GM12878 (cell line): ENCODE measurements at regions not wholly inside any gene's neighbourhood (a gene's known extent, or its start where the extent isn't known, plus 50 kb on each side); places are given as distances from the start of the nearest gene placed in this dataset.

ENCODE experiments used
- ATAC-seq: fragments of 200-7000 bp; cut with Tn5 transposase; 3 replicates; pipeline ENCODE4 v1.9.1; 2020; ENCODE audit warnings: mild to moderate bottlenecking, moderate library complexity
- BruUV-seq: library from RNA; stranded (reverse); fragments of 400-500 nt; replicated peaks from 2 replicates; lab custom pipeline; 2021; lab: Mats Ljungman, UMichigan
- CTCF ChIA-PET: fragments of 300-600 bp; sonication (Branson Sonifier 250); formaldehyde crosslinking; extraction: SDS; loops from one replicate; lab custom pipeline; 2021; ENCODE audit warnings: inconsistent platforms; lab: Yijun Ruan, JAX
- POLR2A ChIA-PET: fragments of 350-600 bp; formaldehyde crosslinking; extraction: SDS; loops from one replicate; lab custom pipeline; 2021; ENCODE audit warnings: inconsistent platforms; lab: Charles Lee
- RAD21 ChIA-PET: fragments of 300-600 bp; sonication (Branson Sonifier 250); formaldehyde crosslinking; loops from one replicate; lab custom pipeline; 2023; ENCODE audit warnings: antibody characterized with exemption; ENCODE audit not compliant: unreplicated experiment; lab: Charles Lee
- SMC1A ChIA-PET: fragments of 300-600 bp; sonication (Branson Sonifier 250); formaldehyde crosslinking; loops from one replicate; lab custom pipeline; 2023; ENCODE audit not compliant: unreplicated experiment, uncharacterized antibody; lab: Charles Lee
- DNase-seq: peaks from one replicate; pipeline ENCODE4 v3.0.0-alpha.2; 2011; ENCODE audit warnings: low read depth, low spot score
- FAIRE-seq: peaks from 3 replicates; lab custom pipeline; 2011; peaks lifted over from hg19 to GRCh38; lab: Jason Lieb, UNC
- H2AFZ ChIP-seq: 2 replicates; pipeline ENCODE4 v1.6.0; 2011; ENCODE audit warnings: low read depth, low read length, control low read depth; ENCODE audit not compliant: control insufficient read depth
- H3K27ac ChIP-seq: 2 replicates; pipeline ENCODE4 v1.5.1; 2011; ENCODE audit warnings: control low read depth; ENCODE audit not compliant: control insufficient read depth, insufficient read depth
- H3K27me3 ChIP-seq, 2 experiments: replicated peaks in 1 of 2; 2 replicates each; pipeline versions ENCODE4 v1.6.0 to v1.6.1; 2011; ENCODE audit warnings: low read length in 1 of 2; ENCODE audit not compliant: control insufficient read depth in 2 of 2, insufficient read depth in 2 of 2
- H3K36me3 ChIP-seq, 2 experiments: 2 replicates each; pipeline ENCODE4 v1.5.1; 2011; ENCODE audit warnings: low read length in 1 of 2; ENCODE audit not compliant: control insufficient read depth in 2 of 2, insufficient read depth in 2 of 2
- H3K4me1 ChIP-seq: 2 replicates; pipeline ENCODE4 v1.6.1; 2011; ENCODE audit warnings: mild to moderate bottlenecking, low read length, moderate library complexity, mixed read lengths; ENCODE audit not compliant: control insufficient read depth, insufficient read depth
- H3K4me2 ChIP-seq: 2 replicates; pipeline ENCODE4 v1.6.0; 2011; ENCODE audit warnings: control low read depth; ENCODE audit not compliant: control insufficient read depth, insufficient read depth
- H3K4me3 ChIP-seq: fragments of 200-600 bp; sonication (generic); 2 replicates; pipeline ENCODE4 v1.5.1; 2016
- H3K79me2 ChIP-seq: 2 replicates; pipeline ENCODE4 v1.6.0; 2011; ENCODE audit warnings: low read length; ENCODE audit not compliant: control insufficient read depth, insufficient read depth
- H3K9ac ChIP-seq: 2 replicates; pipeline ENCODE4 v1.8.0; 2011; ENCODE audit warnings: low read length, control low read depth, mixed read lengths; ENCODE audit not compliant: control insufficient read depth, insufficient read depth
- H3K9me3 ChIP-seq: replicated peaks from 3 replicates; pipeline ENCODE4 v1.5.1; 2011; ENCODE audit warnings: mild to moderate bottlenecking, low read length; ENCODE audit not compliant: control insufficient read depth, insufficient read depth
- H4K20me1 ChIP-seq: 2 replicates; pipeline ENCODE4 v1.6.0; 2011; ENCODE audit not compliant: control insufficient read depth, insufficient read depth
- BRCA1 ChIP-seq: IDR thresholded peaks from 2 replicates; pipeline ENCODE4 v1.6.1; 2011; ENCODE audit warnings: low read depth, low read length, improper control_type of control experiment
- CEBPB ChIP-seq, 2 experiments: fragments of 150-350 bp in 1 of 2; IDR thresholded peaks; 2 replicates each; pipeline ENCODE4 v1.6.1; 2012 to 2014; ENCODE audit warnings: low read depth in 2 of 2, low read length in 2 of 2, borderline replicate concordance in 1 of 2, inconsistent platforms in 1 of 2
- E4F1 ChIP-seq: fragments of 450-650 bp; IDR thresholded peaks from 2 replicates; pipeline ENCODE4 v1.6.1; 2018; ENCODE audit warnings: borderline replicate concordance, mild to moderate bottlenecking; ENCODE audit not compliant: partially characterized antibody
- EED ChIP-seq: sonication (generic); IDR thresholded peaks from 2 replicates; pipeline ENCODE4 v1.6.1; 2016; ENCODE audit warnings: antibody characterized with exemption, low read depth
- EGR1 ChIP-seq, 2 experiments: IDR thresholded peaks; 1 replicate in 1 of 2; 2 replicates in 1 of 2; pipeline ENCODE4 v1.6.1; 2011 to 2012; ENCODE audit warnings: low read depth in 2 of 2, low read length in 2 of 2, borderline replicate concordance in 1 of 2, mild to moderate bottlenecking in 1 of 2, moderate library complexity in 1 of 2
- EZH2 ChIP-seq: IDR thresholded peaks from 2 replicates; pipeline ENCODE4 v1.6.1; 2012; ENCODE audit warnings: low read depth, mild to moderate bottlenecking, control low read depth, inconsistent platforms, low read length, borderline replicate concordance; ENCODE audit not compliant: control insufficient read depth
- HDAC6 ChIP-seq: fragments of 200-600 bp; sonication (generic); IDR thresholded peaks from one replicate; pipeline ENCODE4 v1.8.0; 2017; ENCODE audit warnings: antibody characterized with exemption; ENCODE audit not compliant: unreplicated experiment
- IKZF1 ChIP-seq: fragments of 450-650 bp; conservative IDR thresholded peaks from 2 replicates; pipeline ENCODE4 v1.6.1; 2017; ENCODE audit warnings: antibody characterized with exemption, mild to moderate bottlenecking
- IKZF2 ChIP-seq, 2 experiments: fragments of 450-650 bp; IDR thresholded peaks; 2 replicates each; pipeline ENCODE4 v1.6.1; 2017; ENCODE audit warnings: mild to moderate bottlenecking in 2 of 2, moderate library complexity in 2 of 2
- KDM1A ChIP-seq: fragments of 200-600 bp; sonication (generic); IDR thresholded peaks from 2 replicates; pipeline ENCODE4 v1.6.1; 2016; ENCODE audit warnings: borderline replicate concordance
- MXI1 ChIP-seq: fragments of 150-350 bp; IDR thresholded peaks from 2 replicates; pipeline ENCODE4 v1.6.1; 2011; ENCODE audit warnings: low read depth, mild to moderate bottlenecking, inconsistent platforms, low read length, improper control_type of control experiment
- NFYA ChIP-seq: IDR thresholded peaks from 2 replicates; pipeline ENCODE4 v1.6.1; 2011; ENCODE audit warnings: low read depth, mild to moderate bottlenecking, low read length, improper control_type of control experiment, borderline replicate concordance
- NR2F1 ChIP-seq: fragments of 450-650 bp; conservative IDR thresholded peaks from 2 replicates; pipeline ENCODE4 v1.6.1; 2017; ENCODE audit warnings: mild to moderate bottlenecking
- POLR2AphosphoS5 ChIP-seq: IDR thresholded peaks from 2 replicates; pipeline ENCODE4 v1.6.1; 2011; ENCODE audit warnings: mild to moderate bottlenecking, low read length, inconsistent platforms
- POU2F2 ChIP-seq: IDR thresholded peaks from 3 replicates; pipeline ENCODE4 v1.6.1; 2011; ENCODE audit warnings: low read depth, mild to moderate bottlenecking, low read length, borderline replicate concordance
- RAD21 ChIP-seq: IDR thresholded peaks from 2 replicates; pipeline ENCODE4 v1.6.1; 2011; ENCODE audit warnings: mild to moderate bottlenecking, low read depth, low read length, moderate library complexity; ENCODE audit not compliant: insufficient read depth
- RB1 ChIP-seq: fragments of 450-650 bp; formaldehyde crosslinking; IDR thresholded peaks from 2 replicates; pipeline ENCODE4 v1.6.1; 2017; ENCODE audit warnings: mild to moderate bottlenecking, borderline replicate concordance
- RCOR1 ChIP-seq: conservative IDR thresholded peaks from 2 replicates; pipeline ENCODE4 v1.6.1; 2012; ENCODE audit warnings: low read depth, low read length, improper control_type of control experiment
- SMARCA5 ChIP-seq: fragments of 450-650 bp; IDR thresholded peaks from 2 replicates; pipeline ENCODE4 v1.6.1; 2017; ENCODE audit warnings: mild to moderate bottlenecking
- SPI1 ChIP-seq: IDR thresholded peaks from 2 replicates; pipeline ENCODE4 v1.6.1; 2011; ENCODE audit warnings: low read depth, mild to moderate bottlenecking, low read length, moderate library complexity, borderline replicate concordance; ENCODE audit not compliant: insufficient read depth
- TCF7 ChIP-seq: IDR thresholded peaks from 2 replicates; pipeline ENCODE4 v1.6.1; 2014; ENCODE audit warnings: antibody characterized with exemption, borderline replicate concordance
- WGBS: methylation state at CpG from one replicate; pipeline ENCODE4 v1.1.6; 2016; ENCODE audit warnings: low lambda C conversion rate; ENCODE audit not compliant: insufficient replicate concordance, insufficient coverage; ENCODE audit errors: missing lambda C conversion rate; 5-methylcytosine and 5-hydroxymethylcytosine counted together
- in situ Hi-C: fragments of 300-500 bp; cut with MboI; formaldehyde crosslinking; loops from 9 replicates; pipeline ENCODE4 v1.14.3; 2018; ENCODE audit warnings: mixed read lengths
- intact Hi-C: fragments of 100-400 bp; cut with micrococcal nuclease; formaldehyde crosslinking; loops from one replicate; pipeline ENCODE4 v1.14.2; 2022; ENCODE audit not compliant: unreplicated experiment

GRCh38 chr10:133012573-133013359, 70.4 kb upstream of the CFAP46 start:
- intact Hi-C loops: no loop called here

GRCh38 chr10:133011882-133012281, 69.5 kb upstream of the CFAP46 start:
- H3K4me2 ChIP-seq: no peak overlapping the region
- no peak for ATAC-seq
- FAIRE-seq: no peak
- no peaks in the 10 kb centered on the region for H3K79me2 ChIP-seq
- no peak overlapping the region for H3K27ac ChIP-seq
- no peak for DNase-seq
- POLR2A ChIA-PET: no interaction called here
- CTCF ChIA-PET: no interaction called here
- no peaks in the 10 kb centered on the region for H3K4me1 ChIP-seq
- SMC1A ChIA-PET: no interaction called here
- H3K27me3 ChIP-seq: no peaks in the 10 kb centered on the region
- H3K4me3 ChIP-seq: no peak overlapping the region
- no peaks in the 10 kb centered on the region for H3K36me3 ChIP-seq
- intact Hi-C loops: no loop called here
- H3K9me3 ChIP-seq: peaks cover 1% of the 10 kb centered on the region; the same call in 1 of the 3 replicates
- no TSS peak for BruUV-seq
- in situ Hi-C loops: no loop called here
- RAD21 ChIA-PET: no interaction called here
- H4K20me1 ChIP-seq: no peaks in the 10 kb centered on the region
- no peak overlapping the region for H2AFZ ChIP-seq
- WGBS: 89% methylated on average over 10 of the region's 10 CpGs
- no peak overlapping the region for H3K9ac ChIP-seq
- TF ChIP-seq SPI1: no peak
- TF ChIP-seq RCOR1: no peak
- TF ChIP-seq SMARCA5: no peak
- TF ChIP-seq RB1: no peak
- no peak for TF ChIP-seq POLR2AphosphoS5
- TF ChIP-seq EED: no peak
- no peak for TF ChIP-seq EZH2
- TF ChIP-seq MXI1: no peak
- TF ChIP-seq E4F1: no peak
- TF ChIP-seq KDM1A: no peak
- TF ChIP-seq CEBPB (IDR thresholded peaks at IDR 0.05; ENCODE audit: borderline replicate concordance in 1 of 2, low read depth in 2 of 2, low read length in 2 of 2): no peak
- TF ChIP-seq IKZF2 (IDR thresholded peaks at IDR 0.05): no peak
- no peak for TF ChIP-seq HDAC6
- TF ChIP-seq TCF7: no peak

More at GRCh38 chr10:133012573-133013359, 70.4 kb upstream of the CFAP46 start:
- 76% methylated on average over 50 of the region's 58 CpGs for WGBS
- Histone ChIP-seq H4K20me1 (no peaks in the 10 kb centered on the region), H3K4me1 (no peaks in the 10 kb centered on the region), H3K36me3 (no peaks in the 10 kb centered on the region), H3K79me2 (no peaks in the 10 kb centered on the region), H2AFZ (no peak overlapping the region), H3K4me2 (no peak overlapping the region), H3K27me3 (no peaks in the 10 kb centered on the region), H3K9me3 (peaks cover 1% of the 10 kb centered on the region; the same call in 1 of the 3 replicates), H3K9ac (no peak overlapping the region), H3K4me3 (no peak overlapping the region), H3K27ac (no peak overlapping the region)
- FAIRE-seq (no peak), DNase-seq (no peak), ATAC-seq (no peak)
- RAD21 ChIA-PET: no interaction called here
- CTCF ChIA-PET: no interaction called here
- in situ Hi-C loops: no loop called here
- POLR2A ChIA-PET: no interaction called here
- TF ChIP-seq POU2F2: no peak
- no peak for TF ChIP-seq EGR1 (IDR thresholded peaks at IDR 0.05; ENCODE audit: borderline replicate concordance in 1 of 2, low read depth in 2 of 2, low read length in 2 of 2)
- TF ChIP-seq IKZF1: no peak
- no peak for TF ChIP-seq RAD21
- TF ChIP-seq NR2F1: no peak
- TF ChIP-seq NFYA: no peak
- TF ChIP-seq BRCA1: no peak
- SMC1A ChIA-PET: no interaction called here
- BruUV-seq: no TSS peak
